PC-9 (cell line): ENCODE measurements at regions not wholly inside any gene's neighbourhood (a gene's known extent, or its start where the extent isn't known, plus 50 kb on each side); places are given as distances from the start of the nearest gene placed in this dataset.

Experiments
- BruUV-seq: library from RNA; stranded (reverse); fragments of 400-500 nt; replicated peaks from 2 replicates; lab custom pipeline; 2021; lab: Mats Ljungman, UMichigan
- CTCF ChIA-PET: fragments of 300-600 bp; sonication (Branson Sonifier 250); formaldehyde crosslinking; loops from one replicate; lab custom pipeline; 2022; ENCODE audit warnings: antibody characterized with exemption; lab: Charles Lee
- POLR2A ChIA-PET: fragments of 300-600 bp; sonication (Branson Sonifier 250); formaldehyde crosslinking; loops from one replicate; lab custom pipeline; 2022; ENCODE audit warnings: antibody characterized with exemption; ENCODE audit not compliant: unreplicated experiment; lab: Charles Lee
- DNase-seq, 2 experiments: peaks; one replicate each; pipeline versions ENCODE4 v3.0.0 to v3.0.0-alpha.2; 2015 to 2022; ENCODE audit warnings: mixed read lengths in 1 of 2
- H2AFZ ChIP-seq: fragments of 200-600 bp; sonication (generic); 2 replicates; pipeline ENCODE4 v1.8.1; 2017; ENCODE audit warnings: antibody characterized with exemption
- H3F3A ChIP-seq: fragments of 200-600 bp; sonication (generic); 2 replicates; pipeline ENCODE4 v1.8.1; 2017; ENCODE audit warnings: antibody characterized with exemption, mild to moderate bottlenecking, low read depth; ENCODE audit not compliant: insufficient read depth
- H3K27ac ChIP-seq: fragments of 200-600 bp; sonication (generic); 2 replicates; pipeline ENCODE4 v1.6.1; 2016; ENCODE audit warnings: mixed run types
- H3K27me3 ChIP-seq: fragments of 200-600 bp; sonication (generic); 2 replicates; pipeline ENCODE4 v1.6.1; 2016; ENCODE audit warnings: low read depth, mixed run types; ENCODE audit not compliant: insufficient read depth
- H3K36me3 ChIP-seq: fragments of 200-600 bp; sonication (generic); 2 replicates; pipeline ENCODE4 v1.6.1; 2016; ENCODE audit warnings: low read depth, mixed run types
- H3K4me1 ChIP-seq: fragments of 200-600 bp; sonication (generic); replicated peaks from 2 replicates; pipeline ENCODE4 v1.6.1; 2016; ENCODE audit warnings: mixed run types; ENCODE audit not compliant: insufficient read depth
- H3K4me2 ChIP-seq: fragments of 200-600 bp; sonication (generic); 2 replicates; pipeline ENCODE4 v1.6.1; 2017; ENCODE audit warnings: mixed run types
- H3K4me3 ChIP-seq: fragments of 200-600 bp; sonication (generic); 2 replicates; pipeline ENCODE4 v1.6.1; 2016; ENCODE audit warnings: mixed run types
- H3K79me2 ChIP-seq: fragments of 200-600 bp; sonication (generic); 2 replicates; pipeline ENCODE4 v1.6.1; 2017; ENCODE audit warnings: low read depth, mixed run types
- H3K9me2 ChIP-seq: fragments of 200-600 bp; sonication (generic); 2 replicates; pipeline ENCODE4 v1.8.1; 2017; ENCODE audit warnings: mild to moderate bottlenecking; ENCODE audit not compliant: insufficient read depth
- H3K9me3 ChIP-seq: fragments of 200-600 bp; sonication (generic); 2 replicates; pipeline ENCODE4 v1.8.1; 2016; ENCODE audit warnings: low read depth; ENCODE audit not compliant: insufficient read depth
- H4K20me1 ChIP-seq: fragments of 200-600 bp; sonication (generic); 2 replicates; pipeline ENCODE4 v1.8.1; 2017; ENCODE audit not compliant: insufficient read depth
- EZH2 ChIP-seq: fragments of 200-600 bp; sonication (generic); IDR thresholded peaks from 2 replicates; pipeline ENCODE4 v1.8.0; 2017; ENCODE audit warnings: antibody characterized with exemption, low read depth
- intact Hi-C: fragments of 100-400 bp; cut with micrococcal nuclease; formaldehyde crosslinking; loops from one replicate; pipeline ENCODE4 v1.10.0; 2022; ENCODE audit not compliant: unreplicated experiment
- TF ChIP-seq, protein P1 (sequence below): fragments of 200-600 bp; sonication (generic); conservative IDR thresholded peaks from 2 replicates; pipeline ENCODE4 v1.6.1; 2017; ENCODE audit warnings: mixed run types, antibody characterized with exemption, mild to moderate bottlenecking, moderate library complexity

DNA sequence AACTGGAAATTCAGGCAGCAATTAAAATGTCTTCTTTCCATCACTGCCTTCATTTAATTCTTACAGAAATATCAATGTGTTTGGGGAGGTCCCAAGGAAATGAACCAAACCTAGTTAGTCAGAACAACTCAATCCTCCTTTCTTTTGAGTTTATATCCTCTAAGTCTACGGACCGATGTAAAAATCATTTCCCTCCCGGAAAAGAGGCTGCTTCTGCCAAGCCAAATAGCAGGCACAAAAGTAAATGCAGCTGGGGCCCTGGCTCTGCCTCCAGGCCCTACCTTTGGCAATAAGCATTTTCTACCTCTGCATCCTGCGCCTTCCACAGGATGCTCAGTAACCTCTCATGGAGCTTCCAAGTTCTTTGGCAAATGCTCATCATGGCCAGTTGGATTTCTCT is 122.5 kb upstream of the COL8A1 start:
- Histone ChIP-seq H3F3A (no peaks in the 10 kb centered on the region), H3K4me2 (no peak overlapping the region), H3K27ac (no peak overlapping the region), H2AFZ (no peak overlapping the region), H3K79me2 (no peaks in the 10 kb centered on the region), H3K9me2 (no peaks in the 10 kb centered on the region), H3K36me3 (no peaks in the 10 kb centered on the region), H3K27me3 (no peaks in the 10 kb centered on the region), H3K9me3 (no peaks in the 10 kb centered on the region), H3K4me3 (no peak overlapping the region), H4K20me1 (no peaks in the 10 kb centered on the region), H3K4me1 (peaks cover 3% of the 10 kb centered on the region; the same call in 1 of the 2 replicates)
- ChIA-PET POLR2A (no interaction called here), CTCF (no interaction called here)
- intact Hi-C loops, result no loop called here
- DNase-seq, result no peak
- no TSS peak for BruUV-seq
- TF ChIP-seq, protein P1, sequence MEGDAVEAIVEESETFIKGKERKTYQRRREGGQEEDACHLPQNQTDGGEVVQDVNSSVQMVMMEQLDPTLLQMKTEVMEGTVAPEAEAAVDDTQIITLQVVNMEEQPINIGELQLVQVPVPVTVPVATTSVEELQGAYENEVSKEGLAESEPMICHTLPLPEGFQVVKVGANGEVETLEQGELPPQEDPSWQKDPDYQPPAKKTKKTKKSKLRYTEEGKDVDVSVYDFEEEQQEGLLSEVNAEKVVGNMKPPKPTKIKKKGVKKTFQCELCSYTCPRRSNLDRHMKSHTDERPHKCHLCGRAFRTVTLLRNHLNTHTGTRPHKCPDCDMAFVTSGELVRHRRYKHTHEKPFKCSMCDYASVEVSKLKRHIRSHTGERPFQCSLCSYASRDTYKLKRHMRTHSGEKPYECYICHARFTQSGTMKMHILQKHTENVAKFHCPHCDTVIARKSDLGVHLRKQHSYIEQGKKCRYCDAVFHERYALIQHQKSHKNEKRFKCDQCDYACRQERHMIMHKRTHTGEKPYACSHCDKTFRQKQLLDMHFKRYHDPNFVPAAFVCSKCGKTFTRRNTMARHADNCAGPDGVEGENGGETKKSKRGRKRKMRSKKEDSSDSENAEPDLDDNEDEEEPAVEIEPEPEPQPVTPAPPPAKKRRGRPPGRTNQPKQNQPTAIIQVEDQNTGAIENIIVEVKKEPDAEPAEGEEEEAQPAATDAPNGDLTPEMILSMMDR, result no peak
- no peak for TF ChIP-seq EZH2

DNA sequence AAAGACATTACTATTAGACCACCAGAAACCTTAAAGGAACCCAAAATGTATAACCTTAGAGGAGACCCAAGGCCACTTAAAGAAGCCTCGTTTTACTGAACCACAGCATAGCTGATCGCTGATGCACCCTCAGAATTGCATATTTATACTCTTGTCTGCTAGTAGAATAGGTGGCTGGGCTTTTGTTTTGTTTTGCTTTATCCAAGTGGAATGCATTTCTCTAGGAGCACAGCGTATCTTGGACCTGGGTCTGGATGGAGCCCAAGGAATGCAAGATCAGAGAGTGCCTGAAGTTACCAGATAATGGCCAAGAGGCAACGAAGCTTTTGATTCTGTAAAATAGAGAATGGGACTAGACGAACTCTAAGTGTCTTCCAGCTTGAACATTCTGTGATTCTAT is 129.2 kb upstream of the COL8A1 start:
- TF ChIP-seq, protein P1, result no peak
- TF ChIP-seq EZH2, result no peak
- Histone ChIP-seq H3K27ac (no peak overlapping the region), H3K4me2 (no peak overlapping the region), H2AFZ (0 out of 2 replicates have a peak overlapping the region, but pooled peaks have one; percentile 45), H3K36me3 (no peaks in the 10 kb centered on the region), H3K9me2 (no peaks in the 10 kb centered on the region), H3F3A (no peaks in the 10 kb centered on the region), H3K79me2 (no peaks in the 10 kb centered on the region), H3K9me3 (no peaks in the 10 kb centered on the region), H3K4me1 (no peaks in the 10 kb centered on the region), H3K27me3 (no peaks in the 10 kb centered on the region), H4K20me1 (no peaks in the 10 kb centered on the region), H3K4me3 (no peak overlapping the region)
- no peak for DNase-seq
- intact Hi-C loops, result no loop called here
- no TSS peak for BruUV-seq
- POLR2A ChIA-PET, result no interaction called here
- CTCF ChIA-PET, result no interaction called here

DNA sequence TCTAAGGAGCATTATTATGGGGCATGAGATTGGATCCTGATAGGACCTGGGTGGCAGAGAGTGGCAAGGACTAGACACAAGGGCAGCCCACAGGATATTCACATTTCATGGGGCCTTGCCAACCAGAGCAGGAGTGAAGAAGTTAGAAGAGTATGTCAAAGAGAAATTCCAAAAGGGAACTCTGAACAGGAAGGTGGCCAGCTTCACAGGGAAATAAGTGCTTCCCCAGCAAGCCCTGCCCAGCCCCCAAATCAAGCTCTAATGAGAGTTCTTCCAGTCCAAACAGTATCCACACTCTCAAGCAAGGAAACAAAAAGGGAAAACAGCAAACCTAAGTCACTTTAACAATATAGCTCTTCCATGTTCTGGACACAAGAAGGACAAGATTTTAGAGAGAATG is 130.2 kb upstream of the COL8A1 start:
- no peak for DNase-seq
- POLR2A ChIA-PET, result no interaction called here
- Histone ChIP-seq H3K27ac (no peak overlapping the region), H3K79me2 (no peaks in the 10 kb centered on the region), H3F3A (no peaks in the 10 kb centered on the region), H3K4me3 (no peak overlapping the region), H4K20me1 (no peaks in the 10 kb centered on the region), H3K9me3 (no peaks in the 10 kb centered on the region), H2AFZ (no peak overlapping the region), H3K4me1 (no peaks in the 10 kb centered on the region), H3K36me3 (no peaks in the 10 kb centered on the region), H3K4me2 (no peak overlapping the region), H3K27me3 (no peaks in the 10 kb centered on the region), H3K9me2 (no peaks in the 10 kb centered on the region)
- intact Hi-C loops, result no loop called here
- TF ChIP-seq, protein P1, result no peak
- no peak for TF ChIP-seq EZH2
- CTCF ChIA-PET, result no interaction called here
- BruUV-seq, result no TSS peak
